ENCODE measurements at regions not wholly inside any gene's neighbourhood (a gene's known extent, or its start where the extent isn't known, plus 50 kb on each side); places are given as distances from the start of the nearest gene placed in this dataset.
"Not testable (repeated sequence)": the region's sequence is repeated elsewhere in the genome, so short reads cannot be mapped to it uniquely, and the experiment has no call there.

- no peak for DNase-seq
Measured at GRCh38 chr1:55888685-55889317, 673.6 kb upstream of the USP24 start.

DNA sequence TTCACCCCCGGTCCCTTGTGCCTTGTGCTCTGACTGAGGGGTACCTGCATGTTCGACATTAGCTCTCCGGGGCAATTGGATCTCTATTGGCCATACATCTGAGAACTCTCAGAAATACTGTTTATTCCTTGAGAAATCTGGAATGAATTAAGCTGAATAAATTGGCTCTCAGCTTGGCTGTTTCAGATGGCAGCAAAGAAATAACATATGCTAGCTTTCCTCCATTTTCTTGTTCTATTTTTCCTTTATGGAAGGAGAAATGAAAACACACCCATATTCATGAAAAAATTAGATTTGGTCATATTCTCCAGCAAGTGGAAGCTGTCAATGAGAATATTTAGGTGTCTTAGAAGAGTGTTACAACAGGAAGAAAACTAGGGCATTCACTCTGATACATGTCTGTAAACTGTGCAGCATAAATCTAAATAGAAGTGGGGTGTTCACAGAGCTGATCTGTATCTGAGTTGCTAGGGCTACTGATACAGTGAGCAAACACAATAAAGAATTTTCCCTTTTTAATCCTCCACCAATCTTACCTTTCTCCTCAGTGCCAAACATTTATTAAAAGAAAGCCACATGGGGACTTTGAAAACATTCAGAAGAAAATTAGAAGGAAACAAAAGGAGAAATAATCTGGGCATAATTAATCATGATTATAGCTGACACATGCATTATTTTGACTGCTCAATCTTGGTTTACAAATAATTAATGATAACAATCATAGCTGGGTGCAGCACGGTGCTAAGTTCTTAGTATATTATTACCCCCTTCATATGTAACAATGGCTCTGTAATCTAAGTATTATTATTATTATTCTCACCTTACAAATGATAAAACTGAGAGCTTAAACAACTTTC lies 671.9 kb upstream of the USP24 start:
- DNase-seq = no peak

DNA sequence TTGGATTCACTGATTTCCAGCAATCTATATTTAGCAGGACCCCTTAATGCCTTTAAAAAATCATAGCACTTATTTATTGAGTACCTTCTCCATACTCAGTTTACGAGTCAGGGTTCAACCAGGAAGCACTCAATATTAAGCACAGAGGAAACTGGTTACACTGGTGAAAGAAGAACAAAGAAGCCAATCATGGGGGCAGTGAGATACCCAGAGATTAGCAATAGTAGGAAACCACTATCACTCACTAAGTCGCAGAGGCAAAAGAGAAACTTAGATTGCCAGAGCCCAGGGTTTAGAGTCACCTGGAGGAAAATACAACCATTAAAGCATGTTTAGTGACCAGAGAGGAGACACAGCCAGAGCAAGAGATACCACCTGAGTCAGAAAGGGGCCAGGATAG lies 670.5 kb upstream of the USP24 start:
- no peak for DNase-seq

GRCh38 chr1:55882931-55883330 lies 667.8 kb upstream of the USP24 start:
- no peak for DNase-seq

GRCh38 chr1:55879346-55879745 lies 664.2 kb upstream of the USP24 start:
- no peak for DNase-seq

GRCh38 chr1:55877437-55878232 lies 662.5 kb upstream of the USP24 start:
- no peak for DNase-seq

- no peak for DNase-seq
Measured at GRCh38 chr1:55876276-55877060, 661.3 kb upstream of the USP24 start.

- no peak for DNase-seq
Measured at GRCh38 chr1:55870106-55870505, 654.9 kb upstream of the USP24 start.

DNA sequence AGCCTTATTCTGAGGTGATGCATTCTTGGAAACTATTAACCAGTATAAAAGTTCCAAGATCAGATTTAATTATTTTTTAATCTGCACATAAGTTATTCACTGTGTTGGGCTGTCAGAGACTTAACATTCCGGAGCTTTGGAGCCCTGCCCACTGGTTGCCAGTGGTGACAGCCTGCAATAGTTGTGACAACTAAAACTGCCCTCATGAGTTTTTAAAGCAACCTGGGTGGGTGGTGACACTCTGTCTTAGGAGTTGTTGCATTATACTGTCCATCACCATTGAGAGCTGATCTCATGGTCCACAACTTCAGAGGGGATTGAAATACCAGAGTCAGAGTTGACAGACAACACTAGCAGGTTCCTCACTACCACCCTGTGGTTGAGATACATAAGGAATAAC lies 653.9 kb upstream of the USP24 start:
- DNase-seq = no peak

DNA sequence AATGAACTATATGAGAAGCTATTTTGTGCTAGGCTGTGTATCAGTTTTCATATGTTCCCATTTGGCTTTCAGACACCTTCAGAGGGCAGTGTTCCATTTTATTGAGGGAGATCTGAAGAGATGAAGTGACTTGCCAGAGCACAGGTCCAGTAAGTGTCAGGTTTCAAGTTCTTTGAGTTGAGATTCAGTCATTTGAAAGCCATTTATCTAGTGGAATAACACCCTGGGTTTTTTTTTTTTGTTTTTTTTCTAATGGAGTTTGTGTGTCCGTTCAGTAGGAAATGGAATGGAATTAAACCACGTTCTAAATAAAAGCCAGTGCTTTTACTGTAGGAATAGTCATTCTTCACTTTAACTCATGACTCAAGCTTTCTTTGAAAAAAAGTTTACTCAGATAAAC lies 652.9 kb upstream of the USP24 start:
- DNase-seq = no peak

DNA sequence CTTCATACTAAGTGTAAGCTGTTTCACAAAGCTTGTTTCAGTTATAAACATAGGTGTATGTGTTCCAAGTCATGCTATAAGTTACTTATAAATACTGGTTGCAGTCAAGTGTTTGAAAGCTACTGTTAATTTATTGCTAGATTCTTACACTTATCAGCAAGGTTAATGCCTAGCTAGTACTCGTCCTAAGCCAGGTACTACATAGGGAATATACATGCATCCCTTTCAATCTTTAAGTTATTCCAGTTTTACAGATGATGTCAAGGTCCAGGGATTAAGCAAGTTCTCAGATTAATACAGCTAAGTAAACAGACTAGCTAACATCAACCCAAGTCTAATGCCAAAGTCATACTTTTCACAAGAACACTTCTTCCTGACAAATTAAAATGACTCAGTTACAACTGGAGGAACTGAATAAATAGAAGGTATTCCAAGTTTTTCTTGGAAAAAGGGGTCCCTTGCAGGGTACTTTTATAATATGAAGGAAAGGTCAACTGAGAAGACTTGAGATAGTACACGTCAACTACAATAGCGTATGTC lies 652.2 kb upstream of the USP24 start:
- no peak for DNase-seq

DNA sequence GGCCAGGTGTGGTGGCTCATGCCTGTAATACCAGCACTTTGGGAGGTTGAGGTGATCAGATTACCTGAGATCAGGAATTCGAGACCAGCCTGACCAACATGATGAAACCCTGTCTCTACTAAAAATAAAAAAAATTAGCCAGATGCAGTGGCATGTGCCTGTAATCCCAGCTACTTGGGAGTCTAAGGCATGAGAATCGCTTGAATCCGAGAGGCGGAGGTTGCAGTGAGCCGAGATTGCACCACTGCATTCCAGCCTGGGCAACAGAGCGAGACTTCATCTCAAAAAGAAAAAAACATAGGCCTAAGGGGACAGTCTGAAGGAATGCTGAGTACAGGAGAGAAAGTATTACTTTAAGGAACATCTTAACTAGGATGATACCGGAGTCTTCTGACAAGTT lies 650.6 kb upstream of the USP24 start:
- not testable (repeated sequence) for DNase-seq

GRCh38 chr1:55864251-55864650 lies 649.1 kb upstream of the USP24 start:
- no peak for DNase-seq

GRCh38 chr1:55861676-55862340 lies 646.6 kb upstream of the USP24 start:
- no peak for DNase-seq

DNA sequence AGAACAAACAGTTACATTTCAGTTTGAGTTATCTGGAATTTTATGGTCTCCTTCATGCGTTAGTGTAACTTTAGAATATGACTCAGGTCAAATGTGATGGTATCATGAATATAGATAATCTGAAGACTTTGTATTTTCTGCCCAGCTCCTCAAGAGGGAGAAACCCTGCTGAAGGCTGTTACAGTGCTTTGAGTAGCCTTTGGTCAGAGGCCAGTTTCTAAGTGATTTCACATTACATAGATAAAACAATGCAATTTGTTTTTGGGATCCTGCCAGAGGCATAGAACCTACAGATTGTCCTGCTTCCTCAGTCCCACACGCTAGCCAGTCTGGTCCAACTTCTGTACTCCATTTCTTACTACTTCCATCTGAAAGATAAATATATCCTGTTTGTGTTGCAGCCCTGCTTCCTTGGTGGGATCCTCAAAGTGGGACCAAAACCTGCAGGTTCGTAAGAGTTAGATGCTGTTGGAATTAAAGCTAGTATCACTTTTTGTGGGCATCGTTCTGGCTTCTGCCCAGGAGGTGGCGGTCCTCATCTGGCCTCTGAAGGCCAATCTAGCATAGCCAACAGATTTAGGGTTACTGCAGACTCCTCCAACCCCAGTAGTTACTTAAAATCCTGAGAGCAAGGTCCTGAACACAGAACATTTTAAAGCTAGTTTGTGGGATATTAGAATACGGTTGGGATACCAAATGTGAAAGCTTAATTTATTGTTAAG lies 645.8 kb upstream of the USP24 start:
- DNase-seq = no peak

DNA sequence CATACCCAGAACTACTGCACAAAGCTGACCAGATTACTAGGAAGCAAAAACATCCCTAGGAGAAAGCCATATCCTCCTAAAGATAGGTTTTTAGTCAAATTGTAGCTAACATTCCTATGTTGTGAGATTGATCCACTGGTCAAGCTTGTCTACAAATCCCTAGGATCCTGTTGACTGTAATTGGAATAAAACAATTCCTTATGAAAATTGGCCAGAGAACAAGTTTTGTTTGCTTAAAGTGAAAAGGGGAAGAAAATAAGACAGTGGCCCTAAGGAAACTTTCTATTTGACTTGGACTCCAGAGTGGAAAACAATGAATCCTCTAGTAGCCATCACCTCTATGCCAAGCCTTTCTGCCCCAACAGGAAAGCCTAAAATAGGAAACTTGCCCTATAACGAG lies 645.2 kb upstream of the USP24 start:
- DNase-seq = no peak

GRCh38 chr1:55854911-55855310 lies 639.7 kb upstream of the USP24 start:
- no peak for DNase-seq

DNA sequence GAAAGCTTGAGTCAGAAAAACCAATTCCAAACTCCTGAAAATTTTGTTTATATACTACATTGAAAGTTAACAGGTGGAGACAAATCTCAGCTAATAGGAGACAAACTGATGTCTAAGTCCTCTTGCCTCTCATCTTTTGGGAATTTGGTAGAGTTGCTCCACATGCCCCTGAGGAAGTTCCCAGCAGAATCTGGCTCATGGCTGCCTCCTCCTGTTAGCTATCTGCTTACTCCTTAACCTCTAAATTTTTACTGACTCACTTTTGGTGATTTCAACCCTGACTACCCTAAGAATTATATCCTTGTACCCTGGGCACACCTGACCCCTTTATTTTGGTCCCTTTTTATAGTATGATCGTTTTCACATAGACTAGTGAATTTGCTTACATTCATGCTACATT lies 633.7 kb upstream of the USP24 start:
- DNase-seq = no peak

DNA sequence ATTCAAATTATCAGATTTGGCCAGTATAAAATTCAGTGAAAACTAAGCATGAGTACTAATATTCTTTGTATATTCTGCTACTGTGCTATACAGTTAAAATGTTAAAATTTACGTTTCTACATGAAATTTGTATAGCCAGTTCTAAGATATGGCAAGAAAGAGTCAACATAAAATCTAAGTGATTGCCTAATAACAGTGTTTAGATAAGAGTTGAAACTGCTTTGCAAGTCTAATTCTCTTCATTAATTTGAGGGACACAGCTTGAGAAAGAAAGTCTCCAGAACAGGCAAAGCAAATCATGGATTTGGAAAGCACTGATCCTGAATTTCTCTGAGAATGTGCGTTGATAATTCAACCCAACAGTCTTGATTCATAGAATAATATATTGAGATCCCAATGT lies 630.9 kb upstream of the USP24 start:
- DNase-seq = no peak

DNA sequence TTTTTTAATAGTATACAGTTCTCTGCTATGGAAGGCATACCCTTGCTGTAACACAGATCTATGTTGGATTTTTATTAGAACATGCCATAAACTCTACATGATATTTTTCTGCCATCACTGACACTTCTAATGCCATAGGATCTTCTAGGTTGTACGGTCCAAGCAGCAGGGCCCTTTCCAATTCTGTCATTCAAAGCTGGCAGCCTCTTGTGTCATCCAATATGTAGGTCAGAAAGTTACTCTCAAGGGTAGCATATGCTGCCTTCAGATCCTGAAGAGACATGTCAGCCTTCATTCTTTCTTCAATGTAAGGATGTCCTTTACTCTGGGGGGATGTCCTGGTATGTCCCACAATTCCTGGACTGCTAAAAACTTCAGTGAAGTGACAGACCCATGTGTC lies 629.2 kb upstream of the USP24 start:
- DNase-seq = no peak

DNA sequence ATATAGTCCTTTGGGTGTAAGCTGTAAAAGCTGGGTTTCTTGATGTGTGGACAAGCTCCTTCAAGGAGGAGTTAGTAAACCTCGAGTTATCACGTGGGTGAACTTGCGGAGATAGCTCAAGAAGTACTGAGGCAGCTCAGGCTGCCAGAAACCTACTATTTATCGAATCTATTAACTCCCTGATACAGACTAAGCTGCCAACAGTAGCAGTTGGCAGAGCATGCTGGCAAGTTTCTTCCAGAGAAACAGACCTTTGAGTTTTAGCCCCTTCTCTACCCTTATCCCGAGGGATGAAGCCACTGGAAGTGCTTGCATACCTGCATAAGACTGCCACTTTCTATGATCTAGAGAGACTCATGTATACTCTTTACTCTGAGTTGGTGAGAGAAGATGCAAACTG lies 624.5 kb upstream of the USP24 start:
- DNase-seq = no peak
